Ovary (tissue), 7 donors: ENCODE measurements at regions not wholly inside any gene's neighbourhood (a gene's known extent, or its start where the extent isn't known, plus 50 kb on each side); places are given as distances from the start of the nearest gene placed in this dataset.

Experiments
- DNase-seq, 5 donors: peaks; one replicate each; pipeline ENCODE4 v3.0.0-alpha.2; 2019 to 2020
- H3K27ac ChIP-seq, 2 donors: fragments of 200-600 bp; one replicate each; pipeline versions ENCODE4 v1.5.1 to v1.8.0; 2019 to 2022
- H3K27me3 ChIP-seq: fragments of 200-600 bp; one replicate; pipeline ENCODE4 v1.8.0; 2022
- H3K36me3 ChIP-seq: fragments of 200-600 bp; sonication (generic); one replicate; pipeline ENCODE4 v1.5.1; 2019
- H3K4me1 ChIP-seq: one replicate; pipeline ENCODE4 v1.8.1; 2013; ENCODE audit warnings: mild to moderate bottlenecking, moderate library complexity; ENCODE audit not compliant: insufficient read depth
- H3K4me3 ChIP-seq: fragments of 200-600 bp; sonication (generic); one replicate; pipeline ENCODE4 v1.5.1; 2017
- H3K9me3 ChIP-seq, 2 donors: fragments of 200-600 bp in 1 of 2; sonication (generic) in 1 of 2; one replicate each; pipeline versions ENCODE4 v1.5.1 to v1.8.1; 2013 to 2019; ENCODE audit warnings: mild to moderate bottlenecking in 1 of 2, moderate library complexity in 1 of 2
- EP300 ChIP-seq: sonication (generic); formaldehyde crosslinking; IDR thresholded peaks from one replicate; pipeline ENCODE4 v1.6.1; 2017; ENCODE audit warnings: antibody characterized with exemption
- POLR2A ChIP-seq: fragments of 450-650 bp; IDR thresholded peaks from one replicate; pipeline ENCODE4 v1.6.1; 2017; ENCODE audit warnings: antibody characterized with exemption, mild to moderate bottlenecking, moderate library complexity
- WGBS, 3 donors: extraction: QIAGEN DNeasy Blood & Tissue Kit in 1 of 3; methylation state at CpG; one replicate each; pipeline versions ENCODE4 v1.1.5 to v1.1.7; 2013 to 2017; 5-methylcytosine and 5-hydroxymethylcytosine counted together
- intact Hi-C, 4 donors: fragments of 100-400 bp; cut with DNase I; formaldehyde crosslinking; loops; one replicate each; pipeline versions ENCODE4 v1.11.0 to v1.15.1; 2022 to 2023
- TF ChIP-seq, protein P1 (sequence below), 3 donors: fragments of 450-650 bp in 2 of 3; fragments of 200-600 bp in 1 of 3; IDR thresholded peaks; one replicate each; pipeline versions ENCODE4 v1.5.1 to v1.8.0; 2016 to 2022; ENCODE audit warnings: antibody characterized with exemption in 3 of 3, mild to moderate bottlenecking in 1 of 3
- donor health status: DM: no; HTN: no; CAD: no; lungs with moderate emphysema.
- donor health status: DM: no; HTN: no; CAD: no.
- donor health status: Bipolar disorder and iron deficiency.
- donor health status: DM: no; HTN: no; CAD: no.
- donor health status: DM: yes; HTN: yes; CAD: no.

DNA sequence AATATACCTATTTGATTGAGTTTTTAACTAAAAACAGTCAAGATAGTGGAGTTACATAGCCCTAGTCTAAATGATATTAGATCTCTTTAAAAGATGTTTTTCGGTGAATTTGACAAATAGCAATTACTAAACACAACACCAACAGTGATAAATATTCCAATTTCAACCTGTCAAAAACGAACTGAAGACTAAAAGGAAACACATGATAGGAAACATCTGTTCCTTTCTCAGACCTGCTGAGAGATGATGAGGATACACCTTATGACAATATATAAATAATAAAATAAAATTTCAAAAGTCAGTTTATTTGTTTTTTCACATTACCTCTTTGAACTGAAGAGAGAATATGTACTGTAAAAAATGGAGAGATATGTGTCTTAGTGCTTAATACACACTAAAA, 232.7 kb downstream of the RASSF9 start:
- intact Hi-C loops: no loop called here
- H3K4me3 ChIP-seq: no peak overlapping the region

GRCh38 chr12:85606455-85606854, 229.8 kb downstream of the RASSF9 start:
- H3K27me3 ChIP-seq: no peaks in the 10 kb centered on the region
- no peak overlapping the region for H3K4me3 ChIP-seq
- no peaks in the 10 kb centered on the region for H3K9me3 ChIP-seq
- no peak overlapping the region for H3K27ac ChIP-seq
- WGBS, 3 donors: 79 to 94% (median 85%) methylated on average over 1 to 2 of the region's 2 CpGs
- no peak for DNase-seq
- H3K4me1 ChIP-seq: no peaks in the 10 kb centered on the region
- intact Hi-C loops: no loop called here
- H3K36me3 ChIP-seq: no peaks in the 10 kb centered on the region
- TF ChIP-seq, protein P1, sequence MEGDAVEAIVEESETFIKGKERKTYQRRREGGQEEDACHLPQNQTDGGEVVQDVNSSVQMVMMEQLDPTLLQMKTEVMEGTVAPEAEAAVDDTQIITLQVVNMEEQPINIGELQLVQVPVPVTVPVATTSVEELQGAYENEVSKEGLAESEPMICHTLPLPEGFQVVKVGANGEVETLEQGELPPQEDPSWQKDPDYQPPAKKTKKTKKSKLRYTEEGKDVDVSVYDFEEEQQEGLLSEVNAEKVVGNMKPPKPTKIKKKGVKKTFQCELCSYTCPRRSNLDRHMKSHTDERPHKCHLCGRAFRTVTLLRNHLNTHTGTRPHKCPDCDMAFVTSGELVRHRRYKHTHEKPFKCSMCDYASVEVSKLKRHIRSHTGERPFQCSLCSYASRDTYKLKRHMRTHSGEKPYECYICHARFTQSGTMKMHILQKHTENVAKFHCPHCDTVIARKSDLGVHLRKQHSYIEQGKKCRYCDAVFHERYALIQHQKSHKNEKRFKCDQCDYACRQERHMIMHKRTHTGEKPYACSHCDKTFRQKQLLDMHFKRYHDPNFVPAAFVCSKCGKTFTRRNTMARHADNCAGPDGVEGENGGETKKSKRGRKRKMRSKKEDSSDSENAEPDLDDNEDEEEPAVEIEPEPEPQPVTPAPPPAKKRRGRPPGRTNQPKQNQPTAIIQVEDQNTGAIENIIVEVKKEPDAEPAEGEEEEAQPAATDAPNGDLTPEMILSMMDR (IDR thresholded peaks at IDR 0.05): no peak
- TF ChIP-seq EP300 (no peak), POLR2A (no peak)

More for the DNA sequence above, 232.7 kb downstream of the RASSF9 start:
- H3K27ac ChIP-seq: no peak overlapping the region
- H3K4me1 ChIP-seq: no peaks in the 10 kb centered on the region
- no peaks in the 10 kb centered on the region for H3K27me3 ChIP-seq
- TF ChIP-seq, protein P1 (IDR thresholded peaks at IDR 0.05): no peak
- no peak for TF ChIP-seq EP300
- no peak for TF ChIP-seq POLR2A
- DNase-seq: no peak
- 34 to 39% (median 35%) methylated on average over 2 of the region's 2 CpGs for WGBS, 3 donors
- H3K9me3 ChIP-seq: no peaks in the 10 kb centered on the region
- H3K36me3 ChIP-seq: no peaks in the 10 kb centered on the region

DNA sequence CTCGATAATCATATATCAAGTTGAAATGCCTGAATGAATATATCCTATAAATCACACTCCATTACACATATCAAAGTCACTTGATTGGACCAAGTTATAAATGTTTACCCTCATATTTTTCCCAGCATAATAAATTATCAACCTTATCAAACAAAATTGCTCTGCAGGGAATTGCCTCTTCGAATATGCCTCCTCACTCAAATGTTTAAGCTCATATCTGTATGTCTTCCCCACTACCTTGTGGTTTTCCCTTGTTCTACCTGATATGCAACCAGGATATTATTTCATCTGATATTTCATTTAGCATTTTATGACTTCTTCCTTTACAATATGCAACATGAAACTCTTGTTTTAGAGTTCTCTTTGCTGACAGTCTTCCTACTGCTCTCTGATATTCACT, 226.4 kb downstream of the RASSF9 start:
- Histone ChIP-seq H3K27me3 (no peaks in the 10 kb centered on the region), H3K4me3 (no peak overlapping the region), H3K4me1 (no peaks in the 10 kb centered on the region), H3K9me3 (no peaks in the 10 kb centered on the region), H3K36me3 (no peaks in the 10 kb centered on the region), H3K27ac (no peak overlapping the region)
- 54 to 71% (median 58%) methylated on average over 2 of the region's 2 CpGs for WGBS, 3 donors
- no peak for DNase-seq
- intact Hi-C loops: no loop called here
- TF ChIP-seq EP300 (no peak), POLR2A (no peak)
- TF ChIP-seq, protein P1 (IDR thresholded peaks at IDR 0.05): no peak

- TF ChIP-seq POLR2A (no peak), EP300 (no peak)
- TF ChIP-seq, protein P1 (IDR thresholded peaks at IDR 0.05): no peak
- intact Hi-C loops: no loop called here
- DNase-seq: no peak
- H3K4me3 ChIP-seq: no peak overlapping the region
- WGBS, 3 donors: 60 to 64% (median 61%) methylated on average over 4 of the region's 4 CpGs
- no peaks in the 10 kb centered on the region for H3K4me1 ChIP-seq
- H3K27me3 ChIP-seq: no peaks in the 10 kb centered on the region
- H3K36me3 ChIP-seq: no peaks in the 10 kb centered on the region
- H3K9me3 ChIP-seq: no peaks in the 10 kb centered on the region
- H3K27ac ChIP-seq: no peak overlapping the region
These were observed 226.0 kb downstream of the RASSF9 start for GRCh38 chr12:85610194-85610593.

DNA sequence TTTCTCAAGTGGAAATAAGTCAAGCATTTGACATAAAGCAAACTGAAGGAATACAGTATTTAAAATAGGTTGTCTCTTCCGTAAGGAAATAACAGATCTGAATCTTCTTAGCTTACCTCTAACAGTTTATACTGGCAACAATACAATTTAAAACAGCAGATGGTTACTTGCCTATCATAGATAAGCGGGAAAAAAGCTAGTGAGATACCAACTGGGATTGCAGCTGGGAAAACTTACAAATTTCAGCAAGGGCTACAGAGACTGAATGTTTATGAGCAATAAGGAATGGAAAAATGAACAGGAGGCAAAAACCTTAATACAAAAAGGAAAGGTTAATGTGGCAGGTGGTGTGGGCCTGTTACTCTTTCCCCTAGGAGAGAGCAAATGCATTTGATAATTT, 220.0 kb downstream of the RASSF9 start:
- Histone ChIP-seq H3K9me3 (no peaks in the 10 kb centered on the region), H3K27ac (no peak overlapping the region), H3K4me3 (no peak overlapping the region), H3K4me1 (no peaks in the 10 kb centered on the region), H3K36me3 (no peaks in the 10 kb centered on the region), H3K27me3 (no peaks in the 10 kb centered on the region)
- no peak for DNase-seq
- WGBS, 3 donors: 58 to 82% (median 73%) methylated on average over 2 of the region's 2 CpGs
- TF ChIP-seq EP300: no peak
- TF ChIP-seq POLR2A: no peak
- TF ChIP-seq, protein P1 (IDR thresholded peaks at IDR 0.05): no peak
- intact Hi-C loops: no loop called here
